ENCODE measurements at regions not wholly inside any gene's neighbourhood (a gene's known extent, or its start where the extent isn't known, plus 50 kb on each side); places are given as distances from the start of the nearest gene placed in this dataset.

- TF ChIP-seq CTCF (IDR thresholded peaks at IDR 0.05) (no peak), EP300 (IDR thresholded peaks at IDR 0.05) (no peak), POLR2A (IDR thresholded peaks at IDR 0.05) (no peak)
These were observed 137.5 kb upstream of the DAP start for GRCh38 chr5:10898514-10898913.

All from suprapubic skin (tissue), 3 donors.